ENCODE measurements at regions not wholly inside any gene's neighbourhood (a gene's known extent, or its start where the extent isn't known, plus 50 kb on each side); places are given as distances from the start of the nearest gene placed in this dataset.

- Histone ChIP-seq H3K36me3 (ENCODE audit: control insufficient read depth, insufficient read depth, low read length) (no peaks in the 10 kb centered on the region), H3K9me3 (ENCODE audit: control insufficient read depth, insufficient read depth, low read length) (no peaks in the 10 kb centered on the region), H3K27ac (ENCODE audit: low read length) (no peak overlapping the region), H3K4me3 (ENCODE audit: low read length) (no peak overlapping the region), H3K27me3 (ENCODE audit: control insufficient read depth, insufficient read depth, low read length) (no peaks in the 10 kb centered on the region), H3K4me1 (ENCODE audit: control insufficient read depth, insufficient read depth, low read length) (no peaks in the 10 kb centered on the region)
- DNase-seq (ENCODE audit: low read depth, low spot score), result no peak
- no CpG with 5 or more reads among the region's 4 CpGs for WGBS (ENCODE audit: insufficient coverage, insufficient read length)
Observed at GRCh38 chr10:29917311-29917710, 142.1 kb downstream of the JCAD start.

- Histone ChIP-seq H3K27ac (ENCODE audit: low read length) (no peak overlapping the region), H3K4me3 (ENCODE audit: low read length) (no peak overlapping the region), H3K9me3 (ENCODE audit: control insufficient read depth, insufficient read depth, low read length) (no peaks in the 10 kb centered on the region), H3K4me1 (ENCODE audit: control insufficient read depth, insufficient read depth, low read length) (no peaks in the 10 kb centered on the region), H3K36me3 (ENCODE audit: control insufficient read depth, insufficient read depth, low read length) (no peaks in the 10 kb centered on the region), H3K27me3 (ENCODE audit: control insufficient read depth, insufficient read depth, low read length) (no peaks in the 10 kb centered on the region)
- no CpG with 5 or more reads among the region's 4 CpGs for WGBS (ENCODE audit: insufficient coverage, insufficient read length)
- no peak for DNase-seq (ENCODE audit: low read depth, low spot score)
Observed at GRCh38 chr10:29916669-29917068, 142.7 kb downstream of the JCAD start.

- H3K9me3 ChIP-seq (ENCODE audit: control insufficient read depth, insufficient read depth, low read length), result no peaks in the 10 kb centered on the region
- WGBS (ENCODE audit: insufficient coverage, insufficient read length), result no CpG with 5 or more reads among the region's 3 CpGs
Observed at GRCh38 chr10:29914986-29915785, 144.2 kb downstream of the JCAD start.

GRCh38 chr10:29908962-29909361 lies 150.4 kb downstream of the JCAD start:
- Histone ChIP-seq H3K27me3 (ENCODE audit: control insufficient read depth, insufficient read depth, low read length) (no peaks in the 10 kb centered on the region), H3K27ac (ENCODE audit: low read length) (no peak overlapping the region), H3K4me1 (ENCODE audit: control insufficient read depth, insufficient read depth, low read length) (no peaks in the 10 kb centered on the region), H3K36me3 (ENCODE audit: control insufficient read depth, insufficient read depth, low read length) (no peaks in the 10 kb centered on the region), H3K4me3 (ENCODE audit: low read length) (no peak overlapping the region), H3K9me3 (ENCODE audit: control insufficient read depth, insufficient read depth, low read length) (no peaks in the 10 kb centered on the region)
- no CpG with 5 or more reads among the region's 6 CpGs for WGBS (ENCODE audit: insufficient coverage, insufficient read length)
- DNase-seq (ENCODE audit: low read depth, low spot score), result no peak

More at GRCh38 chr10:29914986-29915785, 144.2 kb downstream of the JCAD start:
- Histone ChIP-seq H3K27me3 (ENCODE audit: control insufficient read depth, insufficient read depth, low read length) (no peaks in the 10 kb centered on the region), H3K4me1 (ENCODE audit: control insufficient read depth, insufficient read depth, low read length) (no peaks in the 10 kb centered on the region), H3K36me3 (ENCODE audit: control insufficient read depth, insufficient read depth, low read length) (no peaks in the 10 kb centered on the region), H3K27ac (ENCODE audit: low read length) (no peak overlapping the region), H3K4me3 (ENCODE audit: low read length) (no peak overlapping the region)
- no peak for DNase-seq (ENCODE audit: low read depth, low spot score)

GRCh38 chr10:29900865-29901264 lies 158.5 kb downstream of the JCAD start:
- Histone ChIP-seq H3K4me1 (ENCODE audit: control insufficient read depth, insufficient read depth, low read length) (no peaks in the 10 kb centered on the region), H3K9me3 (ENCODE audit: control insufficient read depth, insufficient read depth, low read length) (no peaks in the 10 kb centered on the region), H3K27me3 (ENCODE audit: control insufficient read depth, insufficient read depth, low read length) (no peaks in the 10 kb centered on the region), H3K27ac (ENCODE audit: low read length) (no peak overlapping the region), H3K4me3 (ENCODE audit: low read length) (no peak overlapping the region), H3K36me3 (ENCODE audit: control insufficient read depth, insufficient read depth, low read length) (no peaks in the 10 kb centered on the region)
- no CpG with 5 or more reads among the region's 2 CpGs for WGBS (ENCODE audit: insufficient coverage, insufficient read length)
- no peak for DNase-seq (ENCODE audit: low read depth, low spot score)

GRCh38 chr10:29897999-29898716 lies 161.2 kb downstream of the JCAD start:
- Histone ChIP-seq H3K27me3 (ENCODE audit: control insufficient read depth, insufficient read depth, low read length) (no peaks in the 10 kb centered on the region), H3K36me3 (ENCODE audit: control insufficient read depth, insufficient read depth, low read length) (no peaks in the 10 kb centered on the region), H3K4me3 (ENCODE audit: low read length) (no peak overlapping the region), H3K4me1 (ENCODE audit: control insufficient read depth, insufficient read depth, low read length) (no peaks in the 10 kb centered on the region), H3K27ac (ENCODE audit: low read length) (no peak overlapping the region), H3K9me3 (ENCODE audit: control insufficient read depth, insufficient read depth, low read length) (no peaks in the 10 kb centered on the region)
- no peak for DNase-seq (ENCODE audit: low read depth, low spot score)
- no CpG with 5 or more reads among the region's 6 CpGs for WGBS (ENCODE audit: insufficient coverage, insufficient read length)

GRCh38 chr10:29897430-29897829 lies 162.0 kb downstream of the JCAD start:
- Histone ChIP-seq H3K27ac (ENCODE audit: low read length) (no peak overlapping the region), H3K27me3 (ENCODE audit: control insufficient read depth, insufficient read depth, low read length) (no peaks in the 10 kb centered on the region), H3K4me3 (ENCODE audit: low read length) (no peak overlapping the region), H3K9me3 (ENCODE audit: control insufficient read depth, insufficient read depth, low read length) (no peaks in the 10 kb centered on the region), H3K4me1 (ENCODE audit: control insufficient read depth, insufficient read depth, low read length) (no peaks in the 10 kb centered on the region), H3K36me3 (ENCODE audit: control insufficient read depth, insufficient read depth, low read length) (no peaks in the 10 kb centered on the region)
- WGBS (ENCODE audit: insufficient coverage, insufficient read length), result no CpG with 5 or more reads among the region's 3 CpGs
- no peak for DNase-seq (ENCODE audit: low read depth, low spot score)

GRCh38 chr10:29896053-29896452 lies 163.3 kb downstream of the JCAD start:
- DNase-seq (ENCODE audit: low read depth, low spot score), result no peak
- WGBS (ENCODE audit: insufficient coverage, insufficient read length), result no CpG with 5 or more reads among the region's 2 CpGs

GRCh38 chr10:29895456-29895855 lies 163.9 kb downstream of the JCAD start:
- Histone ChIP-seq H3K4me1 (ENCODE audit: control insufficient read depth, insufficient read depth, low read length) (no peaks in the 10 kb centered on the region), H3K9me3 (ENCODE audit: control insufficient read depth, insufficient read depth, low read length) (no peaks in the 10 kb centered on the region), H3K4me3 (ENCODE audit: low read length) (no peak overlapping the region), H3K27me3 (ENCODE audit: control insufficient read depth, insufficient read depth, low read length) (no peaks in the 10 kb centered on the region), H3K27ac (ENCODE audit: low read length) (no peak overlapping the region), H3K36me3 (ENCODE audit: control insufficient read depth, insufficient read depth, low read length) (no peaks in the 10 kb centered on the region)
- no CpG with 5 or more reads among the region's 6 CpGs for whole genome bisulfite sequencing (ENCODE audit: insufficient coverage, insufficient read length)
- peak; percentile 16 for DNase-seq (ENCODE audit: low read depth, low spot score)

More at GRCh38 chr10:29896053-29896452, 163.3 kb downstream of the JCAD start:
- no peaks in the 10 kb centered on the region for H3K4me1 ChIP-seq (ENCODE audit: control insufficient read depth, insufficient read depth, low read length)
- H3K27ac ChIP-seq (ENCODE audit: low read length), result no peak overlapping the region
- H3K27me3 ChIP-seq (ENCODE audit: control insufficient read depth, insufficient read depth, low read length), result no peaks in the 10 kb centered on the region
- H3K36me3 ChIP-seq (ENCODE audit: control insufficient read depth, insufficient read depth, low read length), result no peaks in the 10 kb centered on the region
- H3K9me3 ChIP-seq (ENCODE audit: control insufficient read depth, insufficient read depth, low read length), result no peaks in the 10 kb centered on the region
- no peak overlapping the region for H3K4me3 ChIP-seq (ENCODE audit: low read length)

GRCh38 chr10:29888321-29888720 lies 171.1 kb downstream of the JCAD start:
- no peak overlapping the region for H3K27ac ChIP-seq (ENCODE audit: low read length)
- H3K9me3 ChIP-seq (ENCODE audit: control insufficient read depth, insufficient read depth, low read length), result no peaks in the 10 kb centered on the region
- no peaks in the 10 kb centered on the region for H3K27me3 ChIP-seq (ENCODE audit: control insufficient read depth, insufficient read depth, low read length)
- no CpG with 5 or more reads among the region's 1 CpG for WGBS (ENCODE audit: insufficient coverage, insufficient read length)
- H3K4me3 ChIP-seq (ENCODE audit: low read length), result no peak overlapping the region
- no peaks in the 10 kb centered on the region for H3K4me1 ChIP-seq (ENCODE audit: control insufficient read depth, insufficient read depth, low read length)
- H3K36me3 ChIP-seq (ENCODE audit: control insufficient read depth, insufficient read depth, low read length), result no peaks in the 10 kb centered on the region
- no peak for DNase-seq (ENCODE audit: low read depth, low spot score)
